HEK293 (cell line): ENCODE measurements at regions not wholly inside any gene's neighbourhood (a gene's known extent, or its start where the extent isn't known, plus 50 kb on each side); places are given as distances from the start of the nearest gene placed in this dataset.

Experiments used
- CTCF ChIA-PET: fragments of 350-600 bp; formaldehyde crosslinking; extraction: SDS; loops from one replicate; lab custom pipeline; 2021; ENCODE audit warnings: antibody characterized with exemption; lab: Yijun Ruan, JAX
- POLR2A ChIA-PET: fragments of 300-600 bp; formaldehyde crosslinking; extraction: SDS; loops from one replicate; lab custom pipeline; 2020; ENCODE audit warnings: antibody characterized with exemption, inconsistent platforms; lab: Yijun Ruan, JAX
- H3K27ac ChIP-seq: fragments of 200-500 bp; sonication (Bioruptor generic); 2 replicates; pipeline ENCODE4 v1.5.1; 2014; ENCODE audit warnings: low read depth, low read length, control low read depth, inconsistent platforms; ENCODE audit errors: extremely low read depth
- H3K36me3 ChIP-seq, 2 experiments: fragments of 200-500 bp in 1 of 2; sonication (Bioruptor generic) in 1 of 2; 1 replicate in 1 of 2; 2 replicates in 1 of 2; pipeline ENCODE4 v1.5.1; 2014 to 2017; ENCODE audit warnings: inconsistent platforms in 2 of 2, low read length in 2 of 2; ENCODE audit not compliant: control insufficient read depth in 2 of 2, insufficient read depth in 1 of 2
- H3K4me1 ChIP-seq: fragments of 200-500 bp; sonication (Bioruptor generic); 2 replicates; pipeline ENCODE4 v1.5.1; 2014; ENCODE audit warnings: mild to moderate bottlenecking, low read length, inconsistent platforms; ENCODE audit not compliant: control insufficient read depth, insufficient read depth
- H3K4me3 ChIP-seq: 2 replicates; pipeline ENCODE4 v1.5.1; 2011; ENCODE audit warnings: low read depth, mild to moderate bottlenecking, control low read depth, low read length, moderate library complexity
- H3K9me3 ChIP-seq: fragments of 200-500 bp; sonication (Bioruptor generic); 2 replicates; pipeline ENCODE4 v1.5.1; 2014; ENCODE audit warnings: low read depth, low read length, inconsistent platforms; ENCODE audit not compliant: control insufficient read depth, insufficient read depth
- CTCF ChIP-seq: fragments of 450-650 bp; formaldehyde crosslinking; IDR thresholded peaks from 2 replicates; pipeline ENCODE4 v1.5.1; 2016; ENCODE audit warnings: missing biosample characterization, missing genetic modification characterization
- FEZF1 ChIP-seq: fragments of 450-650 bp; formaldehyde crosslinking; IDR thresholded peaks from 2 replicates; pipeline ENCODE4 v1.5.1; 2016; ENCODE audit warnings: missing biosample characterization, missing genetic modification characterization
- HOXC10 ChIP-seq: sonication (generic); formaldehyde crosslinking; IDR thresholded peaks from 2 replicates; pipeline ENCODE4 v1.8.1; 2023; ENCODE audit warnings: mild to moderate bottlenecking, missing genetic modification reagents
- HOXD13 ChIP-seq: sonication (generic); formaldehyde crosslinking; IDR thresholded peaks from 2 replicates; pipeline ENCODE4 v1.8.0; 2022; ENCODE audit warnings: missing genetic modification reagents, borderline replicate concordance
- OVOL3 ChIP-seq: fragments of 450-650 bp; formaldehyde crosslinking; IDR thresholded peaks from 2 replicates; pipeline ENCODE4 v1.5.1; 2016; ENCODE audit warnings: missing biosample characterization, missing genetic modification characterization
- PRDM2 ChIP-seq: fragments of 450-650 bp; formaldehyde crosslinking; IDR thresholded peaks from 2 replicates; pipeline ENCODE4 v1.5.1; 2016; ENCODE audit warnings: missing biosample characterization, missing genetic modification characterization, borderline replicate concordance
- SCRT1 ChIP-seq: fragments of 450-650 bp; formaldehyde crosslinking; IDR thresholded peaks from 2 replicates; pipeline ENCODE4 v1.5.1; 2016; ENCODE audit warnings: missing biosample characterization, missing genetic modification characterization, borderline replicate concordance
- ZBTB10 ChIP-seq: fragments of 450-650 bp; formaldehyde crosslinking; IDR thresholded peaks from 2 replicates; pipeline ENCODE4 v1.5.1; 2016; ENCODE audit warnings: missing biosample characterization, missing genetic modification characterization
- ZNF266 ChIP-seq: fragments of 450-650 bp; formaldehyde crosslinking; IDR thresholded peaks from 2 replicates; pipeline ENCODE4 v1.5.1; 2016; ENCODE audit warnings: missing biosample characterization, missing genetic modification characterization, low read depth
- ZNF335 ChIP-seq: fragments of 450-650 bp; formaldehyde crosslinking; conservative IDR thresholded peaks from 2 replicates; pipeline ENCODE4 v1.5.1; 2016; ENCODE audit warnings: missing biosample characterization, missing genetic modification characterization
- ZNF354C ChIP-seq: fragments of 450-650 bp; formaldehyde crosslinking; IDR thresholded peaks from 2 replicates; pipeline ENCODE4 v1.5.1; 2016; ENCODE audit warnings: missing biosample characterization, missing genetic modification characterization, low read depth, borderline replicate concordance
- ZNF423 ChIP-seq: fragments of 450-650 bp; formaldehyde crosslinking; IDR thresholded peaks from 2 replicates; pipeline ENCODE4 v1.5.1; 2016; ENCODE audit warnings: missing biosample characterization, missing genetic modification characterization
- ZNF596 ChIP-seq: fragments of 450-650 bp; IDR thresholded peaks from 2 replicates; pipeline ENCODE4 v1.5.0; 2018; ENCODE audit warnings: missing biosample characterization, mild to moderate bottlenecking, missing genetic modification characterization, moderate library complexity
- ZNF626 ChIP-seq: fragments of 450-650 bp; sonication (Bioruptor Pico); formaldehyde crosslinking; IDR thresholded peaks from 2 replicates; pipeline ENCODE4 v1.5.1; 2018; ENCODE audit warnings: missing biosample characterization, missing genetic modification characterization, inconsistent platforms
- ZNF777 ChIP-seq: fragments of 450-650 bp; formaldehyde crosslinking; IDR thresholded peaks from 2 replicates; pipeline ENCODE4 v1.5.1; 2017; ENCODE audit warnings: missing biosample characterization, missing genetic modification characterization, borderline replicate concordance
- ZNF791 ChIP-seq: fragments of 450-650 bp; formaldehyde crosslinking; IDR thresholded peaks from 2 replicates; pipeline ENCODE4 v1.5.1; 2016; ENCODE audit warnings: missing biosample characterization, missing genetic modification characterization
- ZSCAN4 ChIP-seq: fragments of 450-650 bp; formaldehyde crosslinking; IDR thresholded peaks from 2 replicates; pipeline ENCODE4 v1.5.1; 2017; ENCODE audit warnings: missing biosample characterization, missing genetic modification characterization
- ZXDB ChIP-seq: fragments of 450-650 bp; formaldehyde crosslinking; IDR thresholded peaks from 2 replicates; pipeline ENCODE4 v1.5.1; 2016; ENCODE audit warnings: missing biosample characterization, missing genetic modification characterization

GRCh38 chr6:113680301-113680700 is 176.8 kb upstream of the MARCKS start:
- H3K4me1 ChIP-seq: no peaks in the 10 kb centered on the region
- CTCF ChIA-PET: interaction anchor here (0.6 kb wide), 1 partner anchor 124 kb away, joined by 3 read pairs; no protein-coding TSS in a partner anchor
- H3K27ac ChIP-seq: no peak overlapping the region
- no peaks in the 10 kb centered on the region for H3K36me3 ChIP-seq
- POLR2A ChIA-PET: no interaction called here
- H3K9me3 ChIP-seq: no peaks in the 10 kb centered on the region
- TF ChIP-seq ZBTB10 (tag by site-specific recombination) (no peak), CTCF (tag by site-specific recombination) (no peak), FEZF1 (no peak), PRDM2 (no peak), ZNF596 (tag by site-specific recombination) (no peak), ZNF354C (tag by site-specific recombination) (no peak), ZXDB (tag by site-specific recombination) (no peak), ZNF626 (tag by site-specific recombination) (no peak), SCRT1 (tag by site-specific recombination) (no peak), OVOL3 (tag by site-specific recombination) (no peak), ZNF266 (tag by site-specific recombination) (no peak), HOXD13 (no peak), ZNF423 (tag by site-specific recombination) (no peak), ZNF777 (tag by site-specific recombination) (no peak)
- no peak overlapping the region for H3K4me3 ChIP-seq

GRCh38 chr6:113683968-113684367 is 173.2 kb upstream of the MARCKS start:
- CTCF ChIA-PET: no interaction called here
- Histone ChIP-seq H3K36me3 (no peaks in the 10 kb centered on the region), H3K4me3 (no peak overlapping the region), H3K9me3 (no peaks in the 10 kb centered on the region), H3K27ac (no peak overlapping the region), H3K4me1 (no peaks in the 10 kb centered on the region)
- POLR2A ChIA-PET: interaction anchor here (0.7 to 2.1 kb wide), 2 partner anchors 175 to 210 kb away, joined by 3 to 7 read pairs; no protein-coding TSS in a partner anchor
- TF ChIP-seq ZNF335 (tag by site-specific recombination): no peak
- no peak for TF ChIP-seq PRDM2
- TF ChIP-seq ZNF791 (tag by site-specific recombination): no peak
- no peak for TF ChIP-seq HOXC10 (CRISPR knock-in tag)
- no peak for TF ChIP-seq ZSCAN4 (tag by site-specific recombination)
